Hepatocyte (in vitro differentiated cells): ENCODE measurements at regions not wholly inside any gene's neighbourhood (a gene's known extent, or its start where the extent isn't known, plus 50 kb on each side); places are given as distances from the start of the nearest gene placed in this dataset.

Experiments
- DNase-seq: peaks from one replicate; pipeline ENCODE4 v3.0.0-alpha.2; 2016; ENCODE audit warnings: low spot score
- H2AFZ ChIP-seq: fragments of 200-600 bp; sonication (generic); 2 replicates; pipeline ENCODE4 v1.6.0; 2016; ENCODE audit warnings: antibody characterized with exemption, mild to moderate bottlenecking
- H3K27ac ChIP-seq: fragments of 200-600 bp; sonication (generic); 2 replicates; pipeline ENCODE4 v1.5.1; 2016; ENCODE audit warnings: mild to moderate bottlenecking
- H3K27me3 ChIP-seq: fragments of 200-600 bp; sonication (generic); 2 replicates; pipeline ENCODE4 v1.6.1; 2016
- H3K36me3 ChIP-seq: fragments of 200-600 bp; sonication (generic); replicated peaks from 2 replicates; pipeline ENCODE4 v1.5.1; 2016; ENCODE audit warnings: low read depth; ENCODE audit not compliant: insufficient read depth
- H3K4me1 ChIP-seq: fragments of 200-600 bp; sonication (generic); 2 replicates; pipeline ENCODE4 v1.5.1; 2016; ENCODE audit warnings: mild to moderate bottlenecking, moderate library complexity; ENCODE audit not compliant: insufficient read depth
- H3K4me2 ChIP-seq: fragments of 200-600 bp; sonication (generic); 2 replicates; pipeline ENCODE4 v1.6.0; 2016
- H3K4me3 ChIP-seq: fragments of 200-600 bp; sonication (generic); 2 replicates; pipeline ENCODE4 v1.5.1; 2016; ENCODE audit warnings: mild to moderate bottlenecking
- H3K79me2 ChIP-seq: fragments of 200-600 bp; sonication (generic); 2 replicates; pipeline ENCODE4 v1.6.0; 2017; ENCODE audit warnings: mild to moderate bottlenecking
- H3K9me2 ChIP-seq: fragments of 200-600 bp; sonication (generic); replicated peaks from 2 replicates; pipeline ENCODE4 v1.6.0; 2017; ENCODE audit warnings: mild to moderate bottlenecking; ENCODE audit not compliant: insufficient read depth
- H3K9me3 ChIP-seq: fragments of 200-600 bp; sonication (generic); 2 replicates; pipeline ENCODE4 v1.5.1; 2016; ENCODE audit warnings: low read depth, mild to moderate bottlenecking
- H4K20me1 ChIP-seq: fragments of 200-600 bp; sonication (generic); 2 replicates; pipeline ENCODE4 v1.6.0; 2016; ENCODE audit warnings: mild to moderate bottlenecking; ENCODE audit not compliant: insufficient read depth, poor library complexity, severe bottlenecking
- CTCF ChIP-seq: fragments of 200-600 bp; sonication (generic); IDR thresholded peaks from 2 replicates; pipeline ENCODE4 v1.5.1; 2016; ENCODE audit warnings: antibody characterized with exemption, mild to moderate bottlenecking; ENCODE audit not compliant: poor library complexity
- EZH2 ChIP-seq: fragments of 200-600 bp; sonication (generic); IDR thresholded peaks from 2 replicates; pipeline ENCODE4 v1.6.1; 2016; ENCODE audit warnings: antibody characterized with exemption, mild to moderate bottlenecking, borderline replicate concordance
- EZH2phosphoT487 ChIP-seq: fragments of 200-600 bp; sonication (generic); IDR thresholded peaks from one replicate; pipeline ENCODE4 v1.6.1; 2018; ENCODE audit warnings: antibody characterized with exemption, mild to moderate bottlenecking, low read depth, moderate library complexity; ENCODE audit not compliant: unreplicated experiment, severe bottlenecking
- whole genome bisulfite sequencing: methylation state at CpG from one replicate; pipeline ENCODE4 v1.1.6; 2016; ENCODE audit warnings: low lambda C conversion rate; ENCODE audit errors: missing lambda C conversion rate; 5-methylcytosine and 5-hydroxymethylcytosine counted together

DNA sequence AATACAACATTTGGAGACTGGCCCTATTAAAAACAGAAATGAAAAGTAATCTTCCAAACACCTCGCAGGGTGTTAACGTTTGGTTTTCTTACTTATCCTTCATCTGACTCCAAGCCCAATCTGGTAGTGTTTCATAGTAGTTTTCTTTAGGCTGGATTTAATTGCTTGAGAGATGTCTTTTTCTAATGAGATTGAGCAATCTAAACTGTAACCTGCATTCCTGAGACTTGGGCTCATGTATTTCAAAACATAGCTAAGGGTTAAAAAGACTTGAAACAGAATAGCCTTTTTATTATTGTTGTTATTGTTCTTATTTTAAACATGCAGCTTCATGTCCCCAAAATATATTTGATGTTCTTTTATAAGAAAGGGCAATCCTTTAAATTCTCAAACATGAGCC lies 278.9 kb downstream of the TGFB2 start:
- Histone ChIP-seq H3K9me3 (peaks cover 6% of the 10 kb centered on the region), H3K4me1 (peaks cover 3% of the 10 kb centered on the region), H3K36me3 (no peaks in the 10 kb centered on the region), H4K20me1 (no peaks in the 10 kb centered on the region), H2AFZ (no peak overlapping the region), H3K4me2 (no peak overlapping the region), H3K9me2 (no peaks in the 10 kb centered on the region), H3K79me2 (no peaks in the 10 kb centered on the region), H3K27ac (no peak overlapping the region), H3K4me3 (no peak overlapping the region), H3K27me3 (no peaks in the 10 kb centered on the region)
- whole genome bisulfite sequencing, result 79% methylated on average over 2 of the region's 2 CpGs
- DNase-seq, result no peak
- TF ChIP-seq EZH2 (no peak), EZH2phosphoT487 (no peak), CTCF (no peak)

- no peak overlapping the region for H2AFZ ChIP-seq
- peaks cover 3% of the 10 kb centered on the region for H3K4me1 ChIP-seq
- TF ChIP-seq EZH2phosphoT487 (no peak), EZH2 (no peak), CTCF (no peak)
- no peaks in the 10 kb centered on the region for H3K36me3 ChIP-seq
- no peak for DNase-seq
- peaks cover 6% of the 10 kb centered on the region for H3K9me3 ChIP-seq
- H3K79me2 ChIP-seq, result no peaks in the 10 kb centered on the region
- no peaks in the 10 kb centered on the region for H4K20me1 ChIP-seq
- WGBS, result 79% methylated on average over 2 of the region's 2 CpGs
- no peaks in the 10 kb centered on the region for H3K9me2 ChIP-seq
- no peak overlapping the region for H3K4me3 ChIP-seq
- H3K27me3 ChIP-seq, result no peaks in the 10 kb centered on the region
- no peak overlapping the region for H3K4me2 ChIP-seq
- H3K27ac ChIP-seq, result no peak overlapping the region
Observed at GRCh38 chr1:218625393-218625792, 280.3 kb downstream of the TGFB2 start.

- Histone ChIP-seq H2AFZ (no peak overlapping the region), H4K20me1 (no peaks in the 10 kb centered on the region), H3K4me2 (no peak overlapping the region), H3K36me3 (no peaks in the 10 kb centered on the region), H3K27me3 (no peaks in the 10 kb centered on the region), H3K4me1 (no peaks in the 10 kb centered on the region), H3K4me3 (no peak overlapping the region), H3K9me3 (peaks cover 3% of the 10 kb centered on the region), H3K27ac (peak overlapping the region; percentile 53), H3K9me2 (no peaks in the 10 kb centered on the region), H3K79me2 (no peaks in the 10 kb centered on the region)
- DNase-seq, result peak; percentile 60
- WGBS, result 68% methylated on average over 9 of the region's 9 CpGs
- TF ChIP-seq EZH2phosphoT487, result no peak
- TF ChIP-seq CTCF, result no peak
- TF ChIP-seq EZH2, result no peak
Observed at GRCh38 chr1:218633238-218633988, 288.3 kb downstream of the TGFB2 start.
